ENCODE measurements at regions not wholly inside any gene's neighbourhood (a gene's known extent, or its start where the extent isn't known, plus 50 kb on each side); places are given as distances from the start of the nearest gene placed in this dataset.

- TF ChIP-seq POLR2AphosphoS5 (IDR thresholded peaks at IDR 0.05; ENCODE audit: low read depth, low read length) (no peak), REST (IDR thresholded peaks at IDR 0.05; ENCODE audit: insufficient read depth in 1 of 2, low read depth in 2 of 2, low read length in 2 of 2) (no peak), SIN3A (IDR thresholded peaks at IDR 0.05; ENCODE audit: borderline replicate concordance, insufficient read depth, low read length) (no peak), FOXP2 (optimal IDR thresholded peaks at IDR 0.05; ENCODE audit: borderline replicate concordance, extremely low read depth, extremely low read length, insufficient read depth) (no peak), TAF1 (IDR thresholded peaks at IDR 0.05; ENCODE audit: borderline replicate concordance, insufficient read depth, low read length) (no peak)
These were observed 268.4 kb upstream of the RGPD4 start for GRCh38 chr2:107558295-107558694.

- TF ChIP-seq FOXP2 (optimal IDR thresholded peaks at IDR 0.05; ENCODE audit: borderline replicate concordance, extremely low read depth, extremely low read length, insufficient read depth) (no peak), TAF1 (IDR thresholded peaks at IDR 0.05; ENCODE audit: borderline replicate concordance, insufficient read depth, low read length) (no peak), POLR2AphosphoS5 (IDR thresholded peaks at IDR 0.05; ENCODE audit: low read depth, low read length) (no peak), REST (IDR thresholded peaks at IDR 0.05; ENCODE audit: insufficient read depth in 1 of 2, low read depth in 2 of 2, low read length in 2 of 2) (no peak), SIN3A (IDR thresholded peaks at IDR 0.05; ENCODE audit: borderline replicate concordance, insufficient read depth, low read length) (no peak)
These were observed 257.2 kb upstream of the RGPD4 start for GRCh38 chr2:107569496-107569895.

DNA sequence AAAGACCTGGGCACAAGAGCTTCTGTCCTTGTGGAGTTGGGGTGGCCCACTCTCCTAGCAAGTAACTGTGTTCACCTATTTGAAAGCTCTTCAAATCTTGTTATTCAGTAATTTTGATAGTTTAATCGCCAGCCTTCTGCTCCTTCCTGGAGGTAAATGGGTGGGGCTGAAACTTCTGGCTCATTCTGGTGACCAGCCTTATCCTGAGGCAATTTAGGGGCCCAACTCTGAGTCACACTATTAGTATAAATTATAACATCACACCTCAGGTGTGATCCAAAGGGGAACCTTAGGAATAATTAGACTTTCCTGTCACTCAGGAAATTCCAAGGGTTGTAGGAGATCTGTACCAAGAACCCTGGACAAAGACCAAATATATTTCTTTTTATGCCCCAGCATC lies 255.8 kb upstream of the RGPD4 start:
- no peak for TF ChIP-seq REST (IDR thresholded peaks at IDR 0.05; ENCODE audit: insufficient read depth in 1 of 2, low read depth in 2 of 2, low read length in 2 of 2)
- TF ChIP-seq POLR2AphosphoS5 (IDR thresholded peaks at IDR 0.05; ENCODE audit: low read depth, low read length), result no peak
- TF ChIP-seq FOXP2 (optimal IDR thresholded peaks at IDR 0.05; ENCODE audit: borderline replicate concordance, extremely low read depth, extremely low read length, insufficient read depth), result no peak
- no peak for TF ChIP-seq TAF1 (IDR thresholded peaks at IDR 0.05; ENCODE audit: borderline replicate concordance, insufficient read depth, low read length)
- TF ChIP-seq SIN3A (IDR thresholded peaks at IDR 0.05; ENCODE audit: borderline replicate concordance, insufficient read depth, low read length), result no peak

DNA sequence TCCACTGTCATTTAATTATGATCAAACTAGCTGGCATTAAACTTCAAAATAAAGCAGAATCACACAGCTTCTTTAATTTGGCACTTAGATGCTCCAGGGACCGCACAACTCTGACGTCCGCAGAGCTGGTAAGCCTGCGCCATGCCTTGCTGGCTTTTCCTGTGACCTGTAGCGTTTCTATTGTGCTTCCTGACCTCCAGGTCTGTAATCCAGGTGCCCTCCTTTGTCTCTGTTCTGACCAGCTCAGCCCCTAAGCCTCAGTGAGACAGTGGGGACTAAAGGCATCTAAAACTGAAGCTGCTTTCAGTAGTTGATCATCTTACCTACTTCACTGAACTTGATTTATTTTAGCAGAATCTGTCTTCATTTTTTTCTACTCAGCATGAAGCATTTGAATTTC lies 249.7 kb upstream of the RGPD4 start:
- TF ChIP-seq SIN3A (IDR thresholded peaks at IDR 0.05; ENCODE audit: borderline replicate concordance, insufficient read depth, low read length), result no peak
- no peak for TF ChIP-seq TAF1 (IDR thresholded peaks at IDR 0.05; ENCODE audit: borderline replicate concordance, insufficient read depth, low read length)
- TF ChIP-seq REST (IDR thresholded peaks at IDR 0.05; ENCODE audit: insufficient read depth in 1 of 2, low read depth in 2 of 2, low read length in 2 of 2), result no peak
- no peak for TF ChIP-seq FOXP2 (optimal IDR thresholded peaks at IDR 0.05; ENCODE audit: borderline replicate concordance, extremely low read depth, extremely low read length, insufficient read depth)
- no peak for TF ChIP-seq POLR2AphosphoS5 (IDR thresholded peaks at IDR 0.05; ENCODE audit: low read depth, low read length)

GRCh38 chr2:107582487-107582886 lies 244.2 kb upstream of the RGPD4 start:
- TF ChIP-seq POLR2AphosphoS5 (IDR thresholded peaks at IDR 0.05; ENCODE audit: low read depth, low read length), result no peak
- TF ChIP-seq SIN3A (IDR thresholded peaks at IDR 0.05; ENCODE audit: borderline replicate concordance, insufficient read depth, low read length), result no peak
- no peak for TF ChIP-seq TAF1 (IDR thresholded peaks at IDR 0.05; ENCODE audit: borderline replicate concordance, insufficient read depth, low read length)
- no peak for TF ChIP-seq REST (IDR thresholded peaks at IDR 0.05; ENCODE audit: insufficient read depth in 1 of 2, low read depth in 2 of 2, low read length in 2 of 2)
- TF ChIP-seq FOXP2 (optimal IDR thresholded peaks at IDR 0.05; ENCODE audit: borderline replicate concordance, extremely low read depth, extremely low read length, insufficient read depth), result no peak
